ENCODE measurements at regions not wholly inside any gene's neighbourhood (a gene's known extent, or its start where the extent isn't known, plus 50 kb on each side); places are given as distances from the start of the nearest gene placed in this dataset.

GRCh38 chr10:29039091-29039490, 249.8 kb upstream of the LYZL1 start:
- Histone ChIP-seq H3K27ac (ENCODE audit: low read depth, low read length) (no peak overlapping the region), H3K36me3 (ENCODE audit: insufficient read depth, low read length) (no peaks in the 10 kb centered on the region), H3K9me3 (ENCODE audit: low read depth, low read length) (no peaks in the 10 kb centered on the region), H3K4me2 (ENCODE audit: insufficient read depth, low read length) (no peak overlapping the region), H4K20me1 (ENCODE audit: insufficient read depth, low read length) (no peaks in the 10 kb centered on the region), H3K27me3 (ENCODE audit: insufficient read depth, low read length) (peaks cover 5% of the 10 kb centered on the region), H2AFZ (ENCODE audit: low read length) (no peak overlapping the region), H3K4me3 (ENCODE audit: insufficient read depth, low read length) (no peak overlapping the region), H3K79me2 (ENCODE audit: insufficient read depth, low read length) (no peaks in the 10 kb centered on the region), H3K4me1 (ENCODE audit: insufficient read depth, low read length) (peaks cover 17% of the 10 kb centered on the region)
- DNase-seq (ENCODE audit: insufficient read length, low spot score, missing footprints): no peak
- TF ChIP-seq, protein P1, sequence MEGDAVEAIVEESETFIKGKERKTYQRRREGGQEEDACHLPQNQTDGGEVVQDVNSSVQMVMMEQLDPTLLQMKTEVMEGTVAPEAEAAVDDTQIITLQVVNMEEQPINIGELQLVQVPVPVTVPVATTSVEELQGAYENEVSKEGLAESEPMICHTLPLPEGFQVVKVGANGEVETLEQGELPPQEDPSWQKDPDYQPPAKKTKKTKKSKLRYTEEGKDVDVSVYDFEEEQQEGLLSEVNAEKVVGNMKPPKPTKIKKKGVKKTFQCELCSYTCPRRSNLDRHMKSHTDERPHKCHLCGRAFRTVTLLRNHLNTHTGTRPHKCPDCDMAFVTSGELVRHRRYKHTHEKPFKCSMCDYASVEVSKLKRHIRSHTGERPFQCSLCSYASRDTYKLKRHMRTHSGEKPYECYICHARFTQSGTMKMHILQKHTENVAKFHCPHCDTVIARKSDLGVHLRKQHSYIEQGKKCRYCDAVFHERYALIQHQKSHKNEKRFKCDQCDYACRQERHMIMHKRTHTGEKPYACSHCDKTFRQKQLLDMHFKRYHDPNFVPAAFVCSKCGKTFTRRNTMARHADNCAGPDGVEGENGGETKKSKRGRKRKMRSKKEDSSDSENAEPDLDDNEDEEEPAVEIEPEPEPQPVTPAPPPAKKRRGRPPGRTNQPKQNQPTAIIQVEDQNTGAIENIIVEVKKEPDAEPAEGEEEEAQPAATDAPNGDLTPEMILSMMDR (IDR thresholded peaks at IDR 0.05; ENCODE audit: extremely low read depth, low read depth, low read length): no peak

DNA sequence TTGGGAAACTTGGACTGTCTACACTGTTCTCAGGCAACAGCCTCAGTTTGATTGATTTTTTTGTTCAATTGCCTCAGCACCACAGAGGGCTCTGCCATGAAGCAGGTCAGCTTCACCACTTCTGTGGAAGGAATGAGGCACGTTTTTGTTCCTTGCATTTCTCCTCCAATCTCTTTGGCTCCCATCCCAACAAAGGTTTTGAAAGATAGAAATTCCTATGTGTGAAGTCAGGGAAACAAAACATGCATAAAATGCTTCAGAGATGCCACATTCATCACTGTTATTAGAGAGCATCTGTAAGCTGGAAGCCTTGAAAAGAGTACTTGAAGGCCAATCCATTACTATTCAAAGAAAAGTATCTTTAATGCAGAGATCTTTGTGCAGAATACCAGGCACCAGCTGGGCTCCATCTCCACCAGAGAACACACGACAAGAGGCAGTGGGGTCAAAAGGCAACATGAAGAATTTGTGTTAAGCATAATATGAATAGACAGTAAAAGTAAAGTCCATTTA, 249.1 kb upstream of the LYZL1 start:
- TF ChIP-seq, protein P1 (IDR thresholded peaks at IDR 0.05; ENCODE audit: extremely low read depth, low read depth, low read length): no peak
- Histone ChIP-seq H2AFZ (ENCODE audit: low read length) (no peak overlapping the region), H3K9me3 (ENCODE audit: low read depth, low read length) (no peaks in the 10 kb centered on the region), H3K79me2 (ENCODE audit: insufficient read depth, low read length) (no peaks in the 10 kb centered on the region), H3K4me3 (ENCODE audit: insufficient read depth, low read length) (no peak overlapping the region), H3K4me2 (ENCODE audit: insufficient read depth, low read length) (peak overlapping the region; percentile 0), H3K4me1 (ENCODE audit: insufficient read depth, low read length) (peaks cover 17% of the 10 kb centered on the region), H3K27ac (ENCODE audit: low read depth, low read length) (no peak overlapping the region), H3K27me3 (ENCODE audit: insufficient read depth, low read length) (peaks cover under 1% of the 10 kb centered on the region), H4K20me1 (ENCODE audit: insufficient read depth, low read length) (no peaks in the 10 kb centered on the region), H3K36me3 (ENCODE audit: insufficient read depth, low read length) (no peaks in the 10 kb centered on the region)
- peak; percentile 72 for DNase-seq (ENCODE audit: insufficient read length, low spot score, missing footprints)

DNA sequence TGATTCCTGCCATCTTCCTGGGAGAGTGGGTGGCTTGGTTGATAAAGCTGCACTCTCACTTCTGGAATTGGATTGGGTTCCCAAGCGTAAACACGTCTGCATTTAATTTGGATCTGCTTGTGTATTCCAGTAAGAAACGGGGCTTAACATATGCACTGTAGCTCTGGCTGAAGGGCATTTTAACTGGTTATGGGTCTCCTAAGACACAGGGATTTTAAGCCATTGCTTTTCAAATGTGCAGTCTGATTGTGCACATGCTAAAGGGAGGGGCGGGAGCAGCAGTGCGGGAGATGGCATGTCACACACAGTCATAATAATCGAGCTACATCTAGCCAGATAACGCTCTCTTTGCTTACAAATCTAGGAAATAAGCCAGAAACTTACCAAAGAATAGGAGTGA, 247.3 kb upstream of the LYZL1 start:
- Histone ChIP-seq H2AFZ (ENCODE audit: low read length) (no peak overlapping the region), H3K9me3 (ENCODE audit: low read depth, low read length) (no peaks in the 10 kb centered on the region), H3K36me3 (ENCODE audit: insufficient read depth, low read length) (no peaks in the 10 kb centered on the region), H3K27me3 (ENCODE audit: insufficient read depth, low read length) (peaks cover 7% of the 10 kb centered on the region), H3K4me2 (ENCODE audit: insufficient read depth, low read length) (no peak overlapping the region), H3K27ac (ENCODE audit: low read depth, low read length) (no peak overlapping the region), H4K20me1 (ENCODE audit: insufficient read depth, low read length) (no peaks in the 10 kb centered on the region), H3K4me3 (ENCODE audit: insufficient read depth, low read length) (no peak overlapping the region), H3K4me1 (ENCODE audit: insufficient read depth, low read length) (peaks cover 17% of the 10 kb centered on the region), H3K79me2 (ENCODE audit: insufficient read depth, low read length) (no peaks in the 10 kb centered on the region)
- no peak for DNase-seq (ENCODE audit: insufficient read length, low spot score, missing footprints)
- TF ChIP-seq, protein P1 (IDR thresholded peaks at IDR 0.05; ENCODE audit: extremely low read depth, low read depth, low read length): no peak

GRCh38 chr10:29048506-29048905, 240.4 kb upstream of the LYZL1 start:
- Histone ChIP-seq H3K4me3 (ENCODE audit: insufficient read depth, low read length) (no peak overlapping the region), H3K27me3 (ENCODE audit: insufficient read depth, low read length) (peaks cover 45% of the 10 kb centered on the region), H3K27ac (ENCODE audit: low read depth, low read length) (no peak overlapping the region), H3K79me2 (ENCODE audit: insufficient read depth, low read length) (no peaks in the 10 kb centered on the region), H3K9me3 (ENCODE audit: low read depth, low read length) (no peaks in the 10 kb centered on the region), H2AFZ (ENCODE audit: low read length) (no peak overlapping the region), H4K20me1 (ENCODE audit: insufficient read depth, low read length) (no peaks in the 10 kb centered on the region), H3K4me1 (ENCODE audit: insufficient read depth, low read length) (no peaks in the 10 kb centered on the region), H3K4me2 (ENCODE audit: insufficient read depth, low read length) (no peak overlapping the region), H3K36me3 (ENCODE audit: insufficient read depth, low read length) (no peaks in the 10 kb centered on the region)
- DNase-seq (ENCODE audit: insufficient read length, low spot score, missing footprints): no peak
- TF ChIP-seq, protein P1 (IDR thresholded peaks at IDR 0.05; ENCODE audit: extremely low read depth, low read depth, low read length): no peak

All from osteoblast (primary cell).